Stimulated activated memory B cell treated with anti-CD40 and anti-IgM and Interleukin-4, amounts not matched to agents 10 μg/mL and 1 μg/mL and 100 μg/mL, for 72 hours (primary cell): ENCODE measurements at regions not wholly inside any gene's neighbourhood (a gene's known extent, or its start where the extent isn't known, plus 50 kb on each side); places are given as distances from the start of the nearest gene placed in this dataset.
"Not testable (repeated sequence)": the region's sequence is repeated elsewhere in the genome, so short reads cannot be mapped to it uniquely, and the experiment has no call there.

Experiments used
- ATAC-seq: fragments of 150-1000 bp; cut with Tn5 transposase; 2 replicates; pipeline ENCODE4 v1.10.0; 2021
- H3K27ac Mint-ChIP-seq: one replicate; pipeline ENCODE4 v1.8.0; 2022; ENCODE audit warnings: mild to moderate bottlenecking, mixed read lengths
- H3K27me3 Mint-ChIP-seq: one replicate; pipeline ENCODE4 v1.8.0; 2022; ENCODE audit warnings: mixed read lengths
- H3K36me3 Mint-ChIP-seq: one replicate; pipeline ENCODE4 v1.8.0; 2022; ENCODE audit warnings: mixed read lengths
- H3K4me1 Mint-ChIP-seq: one replicate; pipeline ENCODE4 v1.8.0; 2022; ENCODE audit warnings: mixed read lengths
- H3K4me3 Mint-ChIP-seq: one replicate; pipeline ENCODE4 v1.8.0; 2022; ENCODE audit warnings: mild to moderate bottlenecking, moderate library complexity, mixed read lengths
- H3K9me3 Mint-ChIP-seq: one replicate; pipeline ENCODE4 v1.8.0; 2022; ENCODE audit warnings: mixed read lengths

DNA sequence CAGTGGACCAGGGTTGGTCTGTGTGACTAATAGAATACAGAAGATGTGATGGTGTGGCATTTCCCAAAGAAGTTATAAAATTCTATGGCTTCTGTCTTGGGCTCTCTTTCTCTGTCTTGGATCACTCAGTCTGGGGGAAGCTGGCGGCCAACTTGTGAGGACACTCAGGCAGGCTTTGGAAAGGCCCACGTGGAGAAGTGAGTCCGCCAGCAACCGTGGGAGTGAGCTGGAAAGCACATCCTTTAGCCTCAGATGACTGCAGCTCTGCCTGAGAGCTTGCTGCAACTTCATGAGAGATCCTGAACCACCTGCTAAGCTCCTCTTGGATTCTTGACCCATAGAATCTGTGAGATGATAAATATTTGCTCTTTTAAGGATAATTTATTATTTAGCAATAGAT is 72.0 kb upstream of the RASGRP1 start:
- Mint-ChIP-seq H3K4me3 (no peak overlapping the region), H3K27me3 (no peaks in the 10 kb centered on the region), H3K9me3 (no peaks in the 10 kb centered on the region), H3K27ac (no peak overlapping the region), H3K4me1 (no peaks in the 10 kb centered on the region), H3K36me3 (no peaks in the 10 kb centered on the region)
- no peak for ATAC-seq

DNA sequence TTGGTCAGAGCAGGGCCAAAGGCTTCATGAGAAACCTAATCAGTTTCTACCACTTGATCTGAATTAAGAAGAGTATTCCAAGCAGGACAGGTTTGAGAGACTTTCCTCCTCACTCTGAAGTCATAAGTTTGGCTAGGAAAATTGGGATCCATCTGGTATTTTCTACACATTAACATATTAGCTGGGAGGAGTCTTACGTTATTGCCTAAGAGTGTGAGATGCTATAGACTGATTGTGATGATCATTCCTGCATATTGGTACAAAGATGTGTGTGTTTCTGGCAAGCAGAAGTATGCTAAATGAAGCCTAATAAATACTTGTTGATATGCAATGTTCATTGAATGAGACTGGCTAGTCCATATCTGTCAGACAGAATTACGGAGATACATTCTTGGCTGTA is 73.5 kb upstream of the RASGRP1 start:
- Mint-ChIP-seq H3K4me3 (no peak overlapping the region), H3K36me3 (no peaks in the 10 kb centered on the region), H3K27ac (no peak overlapping the region), H3K27me3 (no peaks in the 10 kb centered on the region), H3K4me1 (peaks cover 12% of the 10 kb centered on the region), H3K9me3 (no peaks in the 10 kb centered on the region)
- no peak for ATAC-seq

DNA sequence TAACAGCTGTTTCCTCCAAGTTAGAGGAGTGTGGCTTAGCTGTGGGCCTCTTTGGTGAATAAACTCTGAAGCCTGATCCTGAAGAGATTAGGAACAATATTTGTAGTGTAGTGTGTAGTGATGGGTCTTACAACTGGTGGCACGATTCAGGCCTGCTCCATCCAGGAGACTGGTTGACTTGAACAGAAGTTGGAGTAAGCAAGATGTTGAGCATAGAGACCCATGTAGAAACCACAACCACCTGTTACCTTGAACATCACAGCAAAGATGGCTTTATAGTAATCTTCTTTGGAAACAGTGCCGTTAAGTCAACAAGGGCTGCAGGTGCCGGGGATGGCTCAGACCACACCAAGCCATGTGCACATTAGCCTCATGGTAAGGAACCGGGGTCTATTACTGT is 74.2 kb upstream of the RASGRP1 start:
- no peak overlapping the region for H3K27ac Mint-ChIP-seq
- H3K36me3 Mint-ChIP-seq = no peaks in the 10 kb centered on the region
- no peak overlapping the region for H3K4me3 Mint-ChIP-seq
- no peak for ATAC-seq
- H3K27me3 Mint-ChIP-seq = no peaks in the 10 kb centered on the region
- H3K4me1 Mint-ChIP-seq = peaks cover 17% of the 10 kb centered on the region
- H3K9me3 Mint-ChIP-seq = no peaks in the 10 kb centered on the region

DNA sequence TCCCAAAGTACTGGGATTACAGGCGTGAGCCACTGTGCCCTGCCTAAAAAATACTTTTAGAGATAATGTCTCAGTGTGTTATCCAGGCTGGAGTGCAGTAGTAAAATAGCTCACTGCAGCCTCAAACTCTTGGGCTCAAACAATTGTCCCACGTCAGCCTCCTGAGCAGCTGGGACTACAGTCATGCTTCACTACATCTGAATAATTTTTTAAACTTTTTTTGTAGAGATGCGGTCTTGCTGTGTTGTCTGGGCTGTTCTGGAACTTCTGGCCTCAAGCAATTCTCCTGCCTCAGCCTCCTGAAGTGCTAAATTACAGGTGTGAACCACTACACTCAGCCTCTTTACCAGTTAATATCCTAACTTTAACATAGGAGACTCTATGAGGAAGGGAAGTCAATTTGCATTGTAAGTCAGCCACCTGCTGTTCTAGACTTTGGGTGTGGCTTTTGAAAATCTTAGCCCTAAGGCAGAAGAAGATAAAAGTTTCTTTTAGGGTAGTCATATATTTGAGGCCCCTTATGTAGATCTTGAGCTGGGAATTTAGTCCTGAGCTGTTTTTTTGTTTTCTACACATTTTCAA is 78.2 kb upstream of the RASGRP1 start:
- no peaks in the 10 kb centered on the region for H3K27me3 Mint-ChIP-seq
- peak overlapping the region; percentile 42 for H3K27ac Mint-ChIP-seq
- H3K36me3 Mint-ChIP-seq = no peaks in the 10 kb centered on the region
- no peak overlapping the region for H3K4me3 Mint-ChIP-seq
- no peak for ATAC-seq
- no peaks in the 10 kb centered on the region for H3K9me3 Mint-ChIP-seq
- peaks cover 17% of the 10 kb centered on the region for H3K4me1 Mint-ChIP-seq

DNA sequence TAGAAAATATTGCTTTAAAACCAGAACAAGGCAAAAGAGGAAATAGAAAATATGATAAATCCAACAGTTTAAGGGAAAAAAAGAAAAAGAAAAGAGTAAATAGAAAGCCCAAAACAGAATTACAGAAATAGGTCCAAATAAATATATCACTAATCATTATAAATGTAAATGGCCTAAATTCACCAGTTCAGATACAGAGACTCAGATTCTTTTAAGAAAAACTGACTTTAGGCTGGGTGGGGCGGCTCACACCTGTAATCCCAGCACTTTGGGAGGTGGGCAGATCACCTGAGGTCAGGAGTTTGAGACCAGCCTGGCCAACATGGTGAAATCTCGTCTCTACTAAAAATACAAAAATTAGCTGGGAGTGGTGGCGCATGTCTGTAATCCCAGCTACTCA is 79.7 kb upstream of the RASGRP1 start:
- H3K27ac Mint-ChIP-seq, H3K27me3 Mint-ChIP-seq, H3K4me3 Mint-ChIP-seq, H3K9me3 Mint-ChIP-seq, H3K36me3 Mint-ChIP-seq, ATAC-seq: not testable (repeated sequence)
- peaks cover 23% of the 10 kb centered on the region for H3K4me1 Mint-ChIP-seq

DNA sequence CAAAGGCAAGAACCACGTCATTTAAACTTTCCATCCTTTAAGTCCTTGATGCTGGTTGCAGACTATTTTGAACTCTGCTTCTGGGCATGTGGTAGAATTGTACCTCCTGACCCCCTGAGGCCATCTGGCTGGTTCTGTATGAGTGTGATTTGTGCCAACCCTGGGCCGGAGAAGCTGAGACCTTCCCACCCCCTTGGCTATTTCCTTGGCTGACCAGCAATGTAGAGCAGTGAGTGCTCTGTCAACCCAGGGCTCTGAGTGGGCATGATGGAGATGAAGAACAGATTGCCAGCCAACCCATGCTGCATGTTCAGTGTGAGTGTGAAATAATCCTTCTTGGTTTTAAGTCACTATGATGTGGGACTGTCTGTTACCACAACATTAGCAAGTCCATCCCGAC is 82.1 kb upstream of the RASGRP1 start:
- H3K36me3 Mint-ChIP-seq = no peaks in the 10 kb centered on the region
- H3K4me3 Mint-ChIP-seq = no peak overlapping the region
- ATAC-seq = no peak
- H3K27ac Mint-ChIP-seq = no peak overlapping the region
- no peaks in the 10 kb centered on the region for H3K9me3 Mint-ChIP-seq
- peaks cover 36% of the 10 kb centered on the region for H3K4me1 Mint-ChIP-seq
- no peaks in the 10 kb centered on the region for H3K27me3 Mint-ChIP-seq

DNA sequence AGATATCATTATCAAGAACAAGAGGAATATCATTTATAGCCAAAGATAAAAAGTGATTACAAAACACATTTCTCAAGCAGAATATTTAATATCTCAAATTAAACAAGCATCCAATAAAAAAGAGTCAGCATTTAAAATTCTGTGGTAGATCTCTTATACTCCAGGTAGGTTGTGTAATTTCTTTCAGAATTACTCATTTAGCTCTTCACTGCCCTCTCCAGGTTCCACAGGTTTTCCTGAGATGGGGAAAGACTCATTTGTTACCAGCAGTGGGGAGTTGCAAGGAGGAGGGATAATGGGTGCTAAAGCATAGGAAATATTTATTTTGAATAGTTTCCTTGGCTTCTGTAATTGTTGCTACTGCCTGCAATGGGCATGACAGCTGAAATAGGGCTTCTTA is 83.1 kb upstream of the RASGRP1 start:
- no peaks in the 10 kb centered on the region for H3K9me3 Mint-ChIP-seq
- no peaks in the 10 kb centered on the region for H3K36me3 Mint-ChIP-seq
- no peak overlapping the region for H3K4me3 Mint-ChIP-seq
- no peak for ATAC-seq
- H3K4me1 Mint-ChIP-seq = peaks cover 39% of the 10 kb centered on the region
- H3K27ac Mint-ChIP-seq = no peak overlapping the region
- no peaks in the 10 kb centered on the region for H3K27me3 Mint-ChIP-seq

DNA sequence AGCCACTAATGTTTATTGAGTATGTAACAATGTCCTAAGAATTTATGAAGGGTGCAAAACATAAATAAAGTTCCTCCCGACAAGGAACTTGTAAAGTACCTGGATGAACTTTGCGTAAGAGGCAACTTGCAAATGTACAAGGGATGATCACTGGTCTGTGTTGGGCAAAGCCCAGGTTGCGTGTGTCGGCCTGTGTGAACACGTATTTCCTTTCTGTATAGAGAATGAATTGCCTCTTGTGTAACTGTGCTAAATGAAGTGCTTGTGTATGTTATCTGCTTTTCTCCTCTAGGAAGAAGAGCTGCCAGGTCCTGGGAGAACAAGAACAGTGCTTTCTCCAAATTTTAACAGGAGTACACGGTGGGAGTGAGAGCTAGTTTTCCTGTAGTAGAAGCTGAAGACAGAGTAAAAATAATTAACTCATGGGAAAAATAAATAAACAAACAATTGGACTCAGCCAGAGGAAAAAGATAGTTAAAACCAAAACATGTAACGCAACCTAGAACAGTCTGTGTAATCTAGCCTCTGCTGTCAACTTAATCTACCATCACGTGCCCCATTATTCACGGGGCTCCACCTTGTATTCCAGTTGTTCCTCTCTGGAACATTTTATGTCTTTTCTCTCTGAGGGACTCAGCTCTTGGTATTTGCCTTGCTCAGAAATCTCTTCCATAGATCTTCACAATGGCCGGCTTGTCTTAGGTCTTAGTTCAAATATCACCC is 83.7 kb upstream of the RASGRP1 start:
- H3K9me3 Mint-ChIP-seq = no peaks in the 10 kb centered on the region
- no peak overlapping the region for H3K4me3 Mint-ChIP-seq
- H3K36me3 Mint-ChIP-seq = no peaks in the 10 kb centered on the region
- no peak for ATAC-seq
- no peak overlapping the region for H3K27ac Mint-ChIP-seq
- H3K4me1 Mint-ChIP-seq = peaks cover 39% of the 10 kb centered on the region
- no peaks in the 10 kb centered on the region for H3K27me3 Mint-ChIP-seq

DNA sequence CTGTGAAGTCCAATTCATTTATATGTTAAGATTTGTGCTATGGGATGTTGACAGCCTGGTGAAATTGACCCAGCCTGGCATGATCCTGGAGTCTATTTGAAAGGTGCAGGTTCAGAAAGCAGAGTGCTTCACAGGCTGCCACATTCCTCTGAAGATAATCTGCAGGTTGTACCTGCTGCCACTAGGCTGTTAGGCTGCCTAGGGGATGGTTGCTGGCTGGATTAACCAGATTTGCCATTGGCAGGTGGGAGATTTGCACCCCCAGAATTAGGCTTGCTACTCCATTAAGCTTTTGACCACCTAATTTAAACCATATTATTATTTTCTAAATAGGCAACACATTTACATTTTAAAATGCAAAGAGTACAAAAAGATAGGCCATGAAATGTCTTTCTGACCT is 85.8 kb upstream of the RASGRP1 start:
- Mint-ChIP-seq H3K9me3 (no peaks in the 10 kb centered on the region), H3K4me3 (no peak overlapping the region), H3K27ac (peak overlapping the region; percentile 64), H3K27me3 (no peaks in the 10 kb centered on the region), H3K4me1 (peaks cover 43% of the 10 kb centered on the region), H3K36me3 (no peaks in the 10 kb centered on the region)
- no peak for ATAC-seq

DNA sequence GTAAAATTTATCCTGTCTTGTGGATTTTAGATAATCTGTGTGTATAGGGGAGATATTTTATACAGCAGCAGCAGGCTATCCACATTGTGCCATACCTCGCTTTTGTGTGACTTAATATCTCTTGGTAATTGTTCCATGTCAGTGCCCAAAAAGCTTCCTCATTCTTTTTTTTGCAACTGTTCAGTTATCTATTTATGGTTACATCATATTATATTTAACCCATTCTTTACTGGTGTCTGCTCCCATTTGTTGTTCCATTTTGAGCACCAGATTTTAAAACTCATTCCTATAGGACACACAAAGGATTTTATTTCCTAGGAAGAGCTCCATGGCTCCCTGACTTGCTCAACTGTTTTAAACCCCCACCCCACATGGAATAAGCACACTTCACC is 86.3 kb upstream of the RASGRP1 start:
- H3K9me3 Mint-ChIP-seq = no peaks in the 10 kb centered on the region
- H3K27me3 Mint-ChIP-seq = no peaks in the 10 kb centered on the region
- H3K4me1 Mint-ChIP-seq = peaks cover 43% of the 10 kb centered on the region
- peak; percentile 70 for ATAC-seq
- H3K4me3 Mint-ChIP-seq = peak overlapping the region; percentile 22
- H3K27ac Mint-ChIP-seq = peak overlapping the region; percentile 64
- H3K36me3 Mint-ChIP-seq = no peaks in the 10 kb centered on the region

DNA sequence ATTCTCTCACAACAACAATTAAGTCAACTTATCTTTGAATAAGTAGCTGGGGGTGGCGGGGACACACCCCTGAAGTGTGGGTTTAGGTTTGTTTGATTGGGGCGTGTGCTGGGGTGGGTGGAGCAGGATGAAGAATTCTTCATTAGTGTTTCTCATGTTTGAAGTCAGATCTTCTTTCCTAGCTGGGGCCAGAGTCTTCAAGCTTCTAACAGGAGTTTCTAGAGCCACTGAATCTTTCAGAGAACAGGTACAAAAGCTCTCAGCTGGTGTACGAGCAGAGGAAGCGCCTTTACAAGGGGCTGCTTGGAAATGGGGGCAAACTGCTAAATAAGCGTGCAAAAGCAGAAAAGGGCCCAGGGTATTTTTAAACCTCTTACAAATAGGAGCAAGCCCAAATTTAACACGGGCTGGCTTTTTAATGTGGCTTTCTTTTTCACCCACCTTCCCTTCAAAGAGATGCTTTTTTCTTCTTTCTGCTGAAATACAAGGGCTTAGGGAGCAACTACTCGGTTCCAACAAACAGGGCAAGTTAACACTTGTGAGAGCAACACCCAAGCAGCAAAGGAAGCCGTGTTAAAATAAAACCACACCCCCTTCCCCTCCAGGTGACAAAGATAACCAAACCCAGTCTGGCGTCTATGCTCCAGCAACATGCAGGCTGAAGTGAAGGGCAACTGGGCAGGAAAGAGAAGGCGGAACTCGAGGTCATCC is 86.9 kb upstream of the RASGRP1 start:
- H3K27ac Mint-ChIP-seq = peak overlapping the region; percentile 64
- peaks cover 43% of the 10 kb centered on the region for H3K4me1 Mint-ChIP-seq
- H3K36me3 Mint-ChIP-seq = no peaks in the 10 kb centered on the region
- no peaks in the 10 kb centered on the region for H3K27me3 Mint-ChIP-seq
- peak; percentile 71 for ATAC-seq
- peak overlapping the region; percentile 22 for H3K4me3 Mint-ChIP-seq
- H3K9me3 Mint-ChIP-seq = no peaks in the 10 kb centered on the region

DNA sequence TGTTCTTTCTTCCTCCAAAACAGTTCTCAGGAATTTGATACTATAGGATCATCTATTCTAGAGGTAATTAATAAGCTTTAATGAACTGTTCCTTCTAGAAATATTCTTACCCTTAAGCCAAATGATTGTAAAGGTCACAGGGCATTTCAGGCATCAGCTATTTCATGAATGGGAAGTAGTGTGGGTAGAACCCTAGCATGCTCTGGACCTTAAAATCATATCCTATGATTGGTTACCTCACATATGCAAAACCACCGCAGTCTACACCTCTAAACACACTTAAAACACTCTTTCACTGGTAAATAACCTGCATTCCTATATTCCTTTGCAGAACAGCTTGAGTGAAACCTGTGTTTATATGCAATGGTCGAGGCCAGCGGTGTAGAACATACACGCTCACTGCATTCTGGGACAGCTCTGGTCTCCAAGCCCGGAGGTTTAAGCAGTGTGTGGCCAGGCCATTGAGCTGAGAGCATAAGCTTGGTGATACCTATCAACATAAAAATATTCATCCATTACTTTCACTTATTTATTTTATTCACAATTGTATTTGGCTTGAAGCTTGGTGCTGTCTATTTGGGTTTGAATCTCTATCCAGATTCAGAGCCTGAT is 87.7 kb upstream of the RASGRP1 start:
- Mint-ChIP-seq H3K27ac (peak overlapping the region; percentile 64), H3K4me1 (peaks cover 43% of the 10 kb centered on the region), H3K36me3 (no peaks in the 10 kb centered on the region), H3K27me3 (no peaks in the 10 kb centered on the region), H3K9me3 (no peaks in the 10 kb centered on the region), H3K4me3 (peak overlapping the region; percentile 1)
- ATAC-seq = peak; percentile 57

DNA sequence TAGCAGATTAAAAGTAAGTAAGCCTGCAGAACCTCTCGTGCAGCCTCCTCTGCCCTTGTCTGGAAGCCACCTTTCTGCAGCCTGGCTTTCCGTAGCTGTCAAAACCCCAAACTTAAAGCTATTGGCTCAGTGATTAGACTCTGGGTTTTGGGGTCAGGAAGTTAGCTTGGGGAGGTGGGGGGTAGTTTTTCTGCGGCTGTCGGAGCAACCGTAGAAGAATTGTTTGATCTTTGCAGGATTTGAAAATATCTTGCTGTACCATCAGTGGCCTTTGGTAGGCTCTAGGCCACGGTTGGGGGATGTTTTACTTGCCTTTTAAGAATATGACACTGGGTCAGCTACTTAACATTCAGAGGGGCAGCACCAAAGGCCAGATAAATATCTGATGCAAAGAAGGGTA is 88.4 kb upstream of the RASGRP1 start:
- Mint-ChIP-seq H3K9me3 (no peaks in the 10 kb centered on the region), H3K4me1 (peaks cover 42% of the 10 kb centered on the region), H3K27me3 (no peaks in the 10 kb centered on the region), H3K27ac (peak overlapping the region; percentile 48), H3K4me3 (no peak overlapping the region), H3K36me3 (no peaks in the 10 kb centered on the region)
- ATAC-seq = no peak

DNA sequence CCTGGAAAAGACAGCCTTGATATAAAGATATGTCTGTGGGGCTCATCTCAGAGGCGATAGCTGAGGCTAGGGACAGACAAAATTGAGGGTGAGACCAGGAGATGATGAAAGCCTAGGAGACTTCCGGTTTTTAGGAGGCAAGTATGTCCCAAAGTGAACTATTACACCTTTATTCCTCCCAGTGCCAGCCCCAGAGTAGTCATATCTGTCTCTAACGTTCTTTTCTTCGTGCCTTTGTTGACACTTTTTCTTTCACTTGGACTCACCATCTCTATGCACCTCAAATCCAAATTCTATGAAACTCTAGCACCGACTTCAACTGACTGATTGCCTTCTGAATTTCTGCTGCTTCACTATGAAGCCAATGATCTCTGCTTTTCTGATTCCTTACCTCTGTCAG is 93.8 kb upstream of the RASGRP1 start:
- Mint-ChIP-seq H3K4me1 (peaks cover 25% of the 10 kb centered on the region), H3K4me3 (no peak overlapping the region), H3K27ac (no peak overlapping the region), H3K36me3 (no peaks in the 10 kb centered on the region), H3K9me3 (no peaks in the 10 kb centered on the region), H3K27me3 (no peaks in the 10 kb centered on the region)
- no peak for ATAC-seq

DNA sequence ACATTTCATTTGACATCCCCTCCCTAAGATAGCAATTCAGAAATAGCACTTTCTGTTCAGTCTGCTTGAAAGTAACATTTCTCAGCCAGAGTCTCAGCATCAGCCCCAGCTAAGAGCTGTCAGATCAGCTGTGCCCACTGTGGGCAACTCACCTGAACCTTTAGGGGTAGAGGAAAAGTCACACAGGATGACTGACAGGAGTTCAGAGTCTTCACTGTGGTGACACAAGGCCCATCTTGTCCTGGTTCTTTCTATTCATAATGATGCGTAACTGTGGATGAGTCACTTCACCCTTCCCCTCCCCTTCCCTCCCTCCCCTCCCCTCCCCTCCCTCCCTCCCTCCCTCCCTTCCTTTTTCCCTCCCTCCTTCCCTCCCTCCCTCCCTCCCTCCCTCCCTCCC is 96.1 kb upstream of the RASGRP1 start:
- H3K27me3 Mint-ChIP-seq = no peaks in the 10 kb centered on the region
- no peaks in the 10 kb centered on the region for H3K36me3 Mint-ChIP-seq
- H3K27ac Mint-ChIP-seq = no peak overlapping the region
- H3K4me3 Mint-ChIP-seq = no peak overlapping the region
- ATAC-seq = no peak
- no peaks in the 10 kb centered on the region for H3K9me3 Mint-ChIP-seq
- peaks cover 20% of the 10 kb centered on the region for H3K4me1 Mint-ChIP-seq
